Right renal pelvis (tissue), 4 donors: ENCODE measurements at regions not wholly inside any gene's neighbourhood (a gene's known extent, or its start where the extent isn't known, plus 50 kb on each side); places are given as distances from the start of the nearest gene placed in this dataset.
A peak's percentile ranks its signal among the peaks of the same experiment; 100 is the strongest.
"Not testable (repeated sequence)": the region's sequence is repeated elsewhere in the genome, so short reads cannot be mapped to it uniquely, and the experiment has no call there.

ENCODE experiments used
- DNase-seq, 4 donors: peaks; one replicate each; pipeline ENCODE4 v3.0.0-alpha.2; 2013; ENCODE audit warnings: low read depth in 4 of 4, low spot score in 3 of 4, missing footprints in 1 of 4

DNA sequence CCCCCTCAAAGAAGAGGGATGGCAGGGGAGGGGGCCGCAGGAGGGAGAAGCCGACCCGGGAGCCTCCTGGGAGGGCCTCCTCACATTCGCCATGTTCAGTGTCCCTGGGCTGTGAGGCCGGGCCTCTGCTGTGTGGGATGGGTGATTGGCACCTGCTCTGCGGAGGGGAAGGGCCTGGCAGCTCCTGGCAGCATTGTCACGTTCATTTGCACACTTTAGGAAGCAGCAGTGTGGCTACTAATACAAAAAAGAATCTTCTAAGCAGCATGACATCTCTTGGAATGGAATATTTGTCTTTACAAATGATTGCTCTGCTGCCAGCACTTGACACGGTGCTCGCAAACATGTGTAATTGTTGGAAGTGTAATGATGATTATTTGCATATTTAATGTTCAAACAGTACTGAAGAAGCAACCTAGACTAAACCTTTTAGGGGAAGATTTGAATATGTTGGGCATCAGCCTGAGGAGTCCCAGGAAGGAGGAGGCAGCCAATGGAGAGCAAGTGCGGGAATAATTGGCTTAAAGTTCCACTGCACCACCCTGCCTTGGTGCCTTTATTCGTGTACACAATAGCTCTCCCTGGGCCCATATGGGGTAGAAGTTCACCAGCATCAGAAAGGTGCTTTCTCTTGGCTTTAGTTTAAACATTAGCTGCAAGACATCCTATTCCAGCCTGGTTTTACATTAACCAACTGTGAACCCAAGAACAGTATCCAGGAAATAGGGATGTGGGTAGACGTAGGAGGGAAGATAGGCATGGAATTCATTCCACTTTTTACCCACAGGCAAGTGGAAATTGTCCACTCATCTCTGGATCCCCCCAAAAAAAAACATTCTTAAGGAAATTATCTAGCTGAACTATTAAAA is 404.9 kb downstream of the TMEM182 start:
- peak in 3 of 4 donors; percentile 12 to 31 (median 24) for DNase-seq

DNA sequence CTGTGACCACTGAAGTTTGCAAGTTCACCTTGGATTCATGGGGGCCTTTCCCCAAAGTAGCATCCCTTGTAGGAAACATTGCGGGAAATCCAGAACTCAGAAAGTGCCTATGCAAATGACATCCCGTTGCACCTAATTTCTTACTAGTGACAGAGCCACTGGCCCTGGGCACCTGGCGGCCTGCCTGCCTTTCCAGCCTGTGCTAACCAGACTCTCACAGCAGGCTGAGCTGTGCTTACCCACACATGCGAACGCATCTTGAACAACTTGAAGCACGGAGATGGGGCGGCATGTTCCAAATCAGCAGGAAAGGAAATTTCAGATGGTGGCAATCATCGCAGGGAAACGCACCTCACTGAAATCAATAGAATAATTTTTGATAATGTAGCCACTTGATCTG is 405.8 kb downstream of the TMEM182 start:
- no peak for DNase-seq

DNA sequence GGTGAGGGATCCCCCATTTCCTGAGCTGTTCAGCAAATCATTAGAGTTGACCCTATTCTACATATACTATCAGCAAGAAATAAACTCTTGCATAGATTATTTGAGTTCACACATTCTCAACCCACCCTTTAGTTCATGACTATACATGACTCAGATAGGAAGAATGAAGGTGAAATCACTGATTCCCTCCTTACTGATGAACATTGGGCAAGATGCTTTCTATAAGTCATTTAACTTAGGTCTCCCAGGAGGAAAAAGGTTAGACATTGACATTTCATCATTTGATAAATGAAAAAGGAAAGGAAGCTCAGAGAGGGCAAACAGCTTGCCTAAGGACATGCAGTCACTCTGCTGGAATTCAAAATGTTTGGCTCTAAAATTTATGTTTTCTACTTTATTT is 408.0 kb downstream of the TMEM182 start:
- no peak for DNase-seq

DNA sequence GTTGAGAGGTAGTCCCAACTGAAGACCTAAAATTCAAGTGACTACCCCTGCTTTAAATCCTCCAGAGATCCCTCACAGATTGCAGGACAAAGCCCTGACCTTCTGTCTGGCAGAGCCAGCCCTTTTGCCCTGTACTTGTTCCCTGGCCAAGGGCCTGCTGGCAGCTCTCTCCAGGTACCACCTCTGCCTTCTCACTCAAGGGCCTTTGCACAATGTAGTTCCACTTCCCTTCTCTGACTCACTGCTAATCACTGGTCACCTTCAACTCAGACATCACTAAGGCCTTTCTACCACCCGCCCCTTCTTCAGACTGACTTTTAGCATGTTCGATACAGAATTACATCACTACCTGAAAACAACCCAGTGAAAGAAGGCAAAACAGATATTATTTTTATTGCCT is 411.0 kb downstream of the TMEM182 start:
- DNase-seq: no peak

DNA sequence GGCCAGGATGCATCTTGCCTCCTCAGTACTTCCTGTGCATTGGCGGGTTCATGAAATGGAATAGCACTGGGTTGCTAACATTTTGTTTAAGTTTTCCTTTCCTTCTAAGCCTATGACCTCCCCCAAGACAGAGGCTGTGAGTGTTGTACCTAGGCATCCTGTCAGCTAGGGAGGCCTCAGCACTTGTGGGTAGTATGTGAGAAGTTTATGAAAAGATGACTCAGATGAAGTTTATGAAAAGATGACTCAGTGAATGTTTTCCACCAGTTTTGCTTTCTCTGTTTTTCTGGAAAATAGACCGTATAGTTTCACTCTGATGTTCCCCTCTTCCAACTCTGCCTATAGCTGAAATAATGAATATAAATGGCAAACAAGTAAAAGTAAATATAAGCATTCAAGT is 412.9 kb downstream of the TMEM182 start:
- no peak for DNase-seq

DNA sequence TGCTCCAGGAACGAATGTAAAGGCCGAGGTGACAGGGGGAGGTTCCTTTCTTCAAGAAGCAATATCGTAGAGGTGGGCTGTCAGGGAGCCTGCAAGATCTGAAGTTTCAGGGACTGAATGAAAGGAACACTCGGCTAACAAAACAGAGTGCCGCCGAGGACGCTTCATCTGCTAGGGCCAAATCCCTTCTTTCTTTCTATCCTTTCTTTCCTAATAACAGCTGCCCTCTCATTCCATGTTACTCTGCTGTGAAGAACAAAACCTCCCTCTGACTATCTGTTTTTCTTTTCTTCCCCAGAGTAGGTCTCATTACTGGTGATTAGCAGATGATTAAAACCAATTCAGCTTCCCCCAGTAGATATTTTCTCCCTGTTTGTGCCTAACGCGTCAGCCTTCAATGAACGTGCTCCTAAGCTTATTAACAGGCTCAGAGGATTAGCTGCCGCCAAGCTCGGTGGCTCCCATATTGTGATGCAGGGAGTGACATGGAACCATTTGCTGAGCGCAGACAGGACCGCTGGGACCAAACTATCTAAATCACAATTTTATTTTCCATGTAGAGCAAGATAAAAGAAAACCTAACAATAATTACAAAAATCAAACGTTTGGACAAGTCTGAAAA is 414.6 kb downstream of the TMEM182 start:
- no peak for DNase-seq

DNA sequence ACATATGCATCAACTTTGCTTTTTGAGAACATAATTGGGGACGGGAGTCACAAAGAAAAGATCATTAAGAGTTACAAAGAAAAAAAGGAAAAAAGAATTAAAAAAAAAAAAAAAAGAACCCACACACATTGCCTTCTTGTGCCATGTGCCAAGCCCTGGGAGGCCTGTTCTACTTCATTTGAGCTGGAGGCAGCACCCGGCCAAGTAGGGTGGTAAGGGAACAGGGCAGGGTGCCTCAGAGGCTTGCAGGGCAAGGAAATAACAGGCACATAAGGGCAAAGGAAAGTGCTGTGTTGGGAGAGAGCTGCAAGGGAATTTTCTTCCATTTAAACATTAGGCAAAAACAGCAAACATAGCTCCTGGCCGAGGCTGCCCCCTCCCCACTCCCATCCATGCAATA is 418.0 kb downstream of the TMEM182 start:
- DNase-seq: no peak

DNA sequence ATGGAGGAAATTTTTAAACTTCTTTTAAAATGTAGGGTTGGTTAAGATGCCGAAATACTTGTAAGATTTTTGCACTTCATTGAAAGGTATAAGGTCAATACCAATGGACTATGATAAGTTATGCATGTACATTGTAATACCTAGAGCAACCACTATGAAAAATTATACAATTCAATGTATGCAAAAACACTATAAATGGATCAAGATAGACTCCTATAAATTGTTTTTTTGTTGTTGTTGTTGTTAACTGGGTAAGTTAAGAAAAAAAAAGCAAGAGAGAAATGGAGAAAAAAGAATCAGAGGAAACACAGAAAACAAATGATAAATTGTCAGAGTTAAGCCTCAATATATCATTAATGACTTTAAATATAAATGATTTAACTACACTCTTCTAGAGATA is 421.2 kb downstream of the TMEM182 start:
- no peak for DNase-seq

DNA sequence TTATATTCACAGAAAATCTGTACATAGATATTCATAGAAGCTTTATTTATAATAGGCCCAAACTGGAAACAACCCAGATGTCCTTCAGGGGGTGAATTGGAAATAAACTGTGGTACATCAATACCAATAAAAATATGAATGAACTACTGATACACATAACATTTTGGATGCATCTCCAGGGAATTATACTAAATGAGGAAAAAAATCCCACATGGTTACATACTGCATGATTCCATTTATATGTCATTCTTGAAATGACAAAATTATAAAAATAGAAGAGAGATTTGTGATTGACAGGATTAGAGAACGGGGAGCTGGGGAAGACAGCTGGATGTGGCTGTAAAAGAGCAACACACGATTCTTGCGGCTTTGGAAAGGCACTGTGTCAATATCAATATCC is 435.0 kb downstream of the TMEM182 start:
- DNase-seq: no peak

DNA sequence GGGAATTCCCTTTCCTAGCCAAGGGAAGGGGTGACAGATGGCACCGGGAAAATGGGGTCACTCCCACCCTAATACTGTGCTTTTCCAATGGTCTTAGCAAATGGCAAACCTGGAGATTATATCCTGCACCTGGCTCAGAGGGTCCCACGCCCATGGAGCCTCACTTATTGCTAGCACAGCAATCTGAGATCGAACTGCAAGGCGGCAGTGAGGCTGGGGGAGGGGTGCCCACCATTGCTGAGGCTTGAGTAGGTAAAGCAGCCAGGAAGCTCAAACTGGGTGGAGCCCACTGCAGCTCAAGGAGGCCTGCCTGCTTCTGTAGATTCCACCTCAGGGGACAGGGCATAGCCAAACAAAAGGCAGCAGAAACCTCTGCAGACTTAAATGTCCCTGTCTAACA is 438.9 kb downstream of the TMEM182 start:
- DNase-seq: not testable (repeated sequence)

DNA sequence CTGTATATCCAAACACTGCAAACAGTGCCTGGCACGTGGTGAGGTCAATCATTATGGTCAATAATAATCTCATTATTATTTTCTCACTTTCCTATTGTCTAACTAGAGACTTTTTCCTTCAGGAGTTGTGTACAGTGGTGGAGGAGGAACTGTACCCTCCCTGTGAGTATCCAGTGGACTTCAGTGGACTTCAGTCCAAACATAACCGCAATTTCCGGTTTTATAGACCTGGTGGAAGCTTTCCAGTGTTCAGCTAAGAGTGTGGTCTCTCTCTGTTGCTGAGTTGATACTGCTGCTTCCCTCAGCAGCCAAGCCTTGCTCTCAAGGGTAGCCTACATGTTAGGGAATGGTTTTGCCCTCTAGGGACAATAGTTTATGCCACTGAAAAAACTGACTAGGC is 447.1 kb downstream of the TMEM182 start:
- DNase-seq: no peak

DNA sequence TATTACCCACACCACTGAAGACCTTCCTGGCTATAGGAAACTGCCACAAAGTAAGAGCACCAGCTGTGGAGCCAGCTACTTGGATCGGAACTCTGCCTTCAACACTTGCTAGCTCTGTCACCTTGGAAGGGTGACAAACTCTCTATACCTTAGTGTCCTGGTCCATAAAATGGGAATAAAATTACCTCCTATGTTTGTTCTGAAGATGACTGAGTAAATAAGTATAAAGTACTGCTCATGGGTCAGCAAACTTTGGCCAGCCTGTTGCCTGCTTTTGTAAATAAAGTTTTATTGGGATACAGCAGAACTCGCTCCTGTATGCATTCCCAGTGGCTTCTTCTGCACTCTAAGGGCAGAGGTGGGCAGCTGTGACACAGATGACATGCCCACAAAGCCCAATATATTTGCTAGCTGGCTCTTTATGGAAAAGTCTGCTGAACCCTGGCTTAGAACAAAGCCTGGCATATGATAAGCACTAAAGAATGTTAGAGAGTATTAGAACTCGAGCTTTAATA is 451.3 kb downstream of the TMEM182 start:
- no peak for DNase-seq

DNA sequence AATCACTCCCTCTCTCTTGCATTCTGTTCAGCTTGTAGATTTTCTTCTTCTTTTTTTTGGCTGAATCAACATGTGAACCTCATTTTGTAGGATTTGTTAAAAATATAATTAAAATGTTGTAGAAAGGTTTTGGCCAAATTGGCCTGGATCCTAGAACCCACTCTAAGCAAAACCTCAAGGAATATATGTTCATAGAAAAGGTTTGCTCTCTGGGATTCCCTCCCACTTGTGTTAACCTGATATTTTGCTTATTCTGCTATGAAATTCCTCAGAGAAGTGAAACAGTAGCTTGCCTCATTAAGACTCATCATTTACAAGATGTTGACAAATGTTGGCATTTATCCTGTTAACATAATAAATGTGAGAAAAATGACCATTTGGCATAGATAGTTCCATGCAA is 456.7 kb downstream of the TMEM182 start:
- no peak for DNase-seq

DNA sequence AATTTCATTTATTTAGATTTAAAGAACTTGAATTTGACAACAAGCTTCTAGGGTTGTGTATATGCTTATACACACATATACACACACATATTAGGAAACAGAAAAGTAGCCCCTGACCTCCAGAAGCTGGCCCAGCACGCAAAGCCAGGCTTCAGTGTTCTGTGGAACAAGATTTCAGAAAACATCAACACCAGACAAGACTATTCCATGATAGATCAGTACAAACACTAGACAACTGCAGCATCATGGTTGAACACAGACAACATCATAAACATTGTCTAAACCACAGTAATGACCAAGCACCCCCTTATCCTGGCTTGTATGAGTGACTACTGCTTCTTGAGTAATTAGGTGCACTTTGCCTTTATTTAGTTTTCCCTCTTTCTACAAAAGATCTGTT is 457.6 kb downstream of the TMEM182 start:
- no peak for DNase-seq

DNA sequence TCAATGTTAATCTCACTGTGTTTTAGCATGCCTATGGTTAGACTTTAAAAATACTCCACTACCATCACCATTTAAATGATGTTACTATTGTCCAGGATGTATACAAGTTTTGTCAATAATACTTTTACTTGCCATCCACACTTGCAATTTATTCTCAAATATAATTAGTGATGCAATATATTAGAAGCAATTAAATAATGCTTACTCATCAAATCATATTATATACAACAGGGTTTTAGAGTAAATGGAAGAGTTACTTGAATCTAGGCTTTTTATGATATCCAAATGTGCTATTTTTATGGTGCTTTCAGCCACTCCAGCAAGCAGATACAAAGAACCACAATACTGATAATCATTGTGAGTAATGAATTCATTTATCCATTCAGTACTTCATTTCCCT is 461.1 kb downstream of the TMEM182 start:
- DNase-seq: no peak

DNA sequence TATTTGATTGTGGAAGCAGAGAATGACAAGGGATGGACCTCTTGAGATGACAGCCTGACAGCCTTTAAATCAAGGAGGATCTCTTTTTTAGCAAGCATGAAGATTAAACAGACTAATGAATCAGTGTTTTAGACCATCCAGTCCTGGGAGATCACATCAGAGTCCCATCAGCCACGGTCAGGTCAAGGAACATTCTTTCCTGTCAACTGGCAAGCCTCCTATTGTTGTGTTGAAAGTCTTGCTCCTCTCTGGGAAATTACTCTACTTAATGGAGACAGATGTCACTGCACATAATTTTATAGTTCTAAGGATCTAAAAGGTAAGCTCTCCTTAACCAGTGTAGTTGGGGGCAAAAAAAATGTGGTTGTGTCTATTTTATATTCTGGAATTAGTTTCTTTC is 469.0 kb downstream of the TMEM182 start:
- DNase-seq: no peak

DNA sequence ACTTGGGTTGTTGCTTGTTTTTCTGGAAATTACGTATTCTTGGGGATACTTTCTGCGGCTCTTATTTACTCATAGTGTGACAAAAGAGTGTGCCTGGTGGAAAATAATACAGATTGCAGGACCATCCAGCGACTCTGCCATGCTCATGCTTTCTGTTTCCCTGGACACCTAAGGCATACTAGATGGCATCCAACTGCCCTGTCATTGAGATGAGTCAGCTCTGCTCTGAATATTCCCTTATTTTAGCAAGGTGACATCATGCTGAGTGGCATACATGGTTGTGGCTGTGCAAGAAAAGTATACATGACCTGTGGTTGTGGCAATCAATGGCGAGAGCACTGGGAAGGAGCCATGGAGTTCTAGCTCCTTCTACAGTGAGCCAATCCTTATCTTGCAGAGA is 471.0 kb downstream of the TMEM182 start:
- no peak for DNase-seq

DNA sequence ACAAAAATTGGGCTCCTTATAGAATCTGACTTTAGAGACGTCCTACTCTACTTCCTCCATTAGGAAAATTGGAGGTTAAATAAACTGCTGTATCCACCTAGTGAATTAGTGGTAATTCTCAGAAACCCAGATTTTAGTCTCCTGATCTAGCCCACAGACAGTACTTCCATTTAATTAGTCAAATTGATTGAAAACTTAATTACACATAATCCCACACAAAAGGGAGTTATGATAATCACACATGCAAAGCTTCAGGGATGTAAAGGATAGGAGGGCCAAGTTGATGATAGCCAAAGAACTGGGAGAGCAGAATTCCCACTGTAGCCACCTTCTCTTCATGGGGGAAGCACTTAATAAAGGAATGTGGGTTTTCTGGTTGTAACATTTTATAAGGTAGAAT is 471.9 kb downstream of the TMEM182 start:
- no peak for DNase-seq

DNA sequence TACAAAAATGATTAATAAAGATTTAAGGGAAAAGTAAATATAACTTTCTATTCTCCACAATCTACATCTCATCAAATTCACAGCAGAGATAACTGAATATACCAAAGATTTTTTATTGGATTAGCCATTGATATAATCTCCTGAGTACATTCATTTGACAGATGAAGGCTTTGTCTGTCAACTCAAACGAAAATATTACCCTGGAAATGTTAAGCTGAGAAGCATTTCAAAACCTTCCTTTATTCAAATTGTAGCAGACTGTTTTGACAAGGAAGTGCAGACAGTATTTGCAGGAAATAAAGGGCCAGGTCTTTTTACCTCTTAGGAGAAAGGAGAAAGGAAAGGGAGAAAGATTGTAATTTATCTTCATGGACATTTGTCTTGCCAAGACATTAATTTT is 473.5 kb downstream of the TMEM182 start:
- no peak for DNase-seq

DNA sequence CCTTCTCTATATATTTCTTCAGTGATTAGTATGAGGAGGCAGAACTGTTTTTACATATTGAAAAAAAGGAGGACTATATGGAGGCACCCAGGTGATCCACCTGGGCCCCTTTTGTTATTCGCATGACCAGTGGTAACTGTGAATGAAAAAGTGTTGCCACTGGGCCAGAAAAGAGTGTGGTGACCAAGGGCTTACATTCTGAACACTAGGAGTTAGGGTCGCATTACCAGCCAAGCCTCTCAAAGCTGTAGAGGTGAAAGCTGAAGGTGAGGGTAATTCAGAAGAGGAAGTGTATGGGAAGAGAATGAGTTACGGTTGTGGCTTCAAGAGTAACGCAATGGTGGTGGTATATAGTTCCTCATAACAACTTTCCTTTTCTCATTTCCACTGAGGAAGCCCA is 487.6 kb downstream of the TMEM182 start:
- no peak for DNase-seq

DNA sequence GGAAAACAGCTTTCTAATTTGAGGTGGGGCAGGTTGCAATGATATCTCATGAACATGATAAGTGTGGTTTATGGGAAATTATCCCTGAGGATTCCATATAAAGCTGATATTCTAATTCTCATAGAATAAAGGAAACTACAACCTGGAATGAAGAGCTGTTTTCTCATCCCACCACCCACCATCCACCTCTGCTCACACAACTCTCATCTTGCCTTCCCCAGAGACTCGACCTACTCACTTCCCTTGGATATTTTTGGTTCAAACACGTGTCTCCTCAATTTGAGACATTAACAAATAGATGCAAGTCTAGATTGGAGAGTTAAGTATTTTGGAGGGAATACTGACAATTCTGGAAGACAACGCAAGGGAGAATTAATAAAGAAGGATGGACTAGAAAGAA is 490.9 kb downstream of the TMEM182 start:
- DNase-seq: no peak

DNA sequence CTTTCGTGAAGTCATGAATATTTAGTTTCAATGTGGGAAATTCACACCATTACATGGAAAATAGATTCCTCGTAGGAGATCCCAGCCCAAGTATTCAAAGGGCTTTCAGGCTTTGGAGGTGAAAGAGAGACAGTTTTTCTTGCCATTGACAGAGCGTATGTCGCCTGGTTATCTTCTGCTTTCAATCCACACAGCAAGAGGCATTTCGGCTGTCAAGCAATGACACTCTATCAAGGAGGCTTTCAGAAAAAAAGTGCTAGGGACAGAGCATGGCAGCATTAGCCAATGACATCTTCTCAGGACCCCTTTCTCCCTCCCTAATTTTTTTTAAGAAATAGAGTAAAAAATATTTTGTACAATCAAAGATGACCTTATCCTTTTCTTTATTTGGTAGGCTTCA is 492.8 kb downstream of the TMEM182 start:
- DNase-seq: no peak
